Peyer's patch (tissue), 4 donors: ENCODE measurements at regions not wholly inside any gene's neighbourhood (a gene's known extent, or its start where the extent isn't known, plus 50 kb on each side); places are given as distances from the start of the nearest gene placed in this dataset.

Source experiments
- POLR2A ChIP-seq, 2 donors: fragments of 450-650 bp; IDR thresholded peaks; one replicate each; pipeline ENCODE4 v1.5.1; 2017; ENCODE audit warnings: antibody characterized with exemption in 2 of 2, mild to moderate bottlenecking in 2 of 2, moderate library complexity in 2 of 2
- TF ChIP-seq, protein P1 (sequence below), 6 experiments: fragments of 450-650 bp in 4 of 6; fragments of 200-600 bp in 2 of 6; sonication (generic) in 1 of 6; IDR thresholded peaks; one replicate each; pipeline ENCODE4 v1.5.1; 2017 to 2019; ENCODE audit warnings: antibody characterized with exemption in 6 of 6, mild to moderate bottlenecking in 3 of 6, moderate library complexity in 1 of 6

DNA sequence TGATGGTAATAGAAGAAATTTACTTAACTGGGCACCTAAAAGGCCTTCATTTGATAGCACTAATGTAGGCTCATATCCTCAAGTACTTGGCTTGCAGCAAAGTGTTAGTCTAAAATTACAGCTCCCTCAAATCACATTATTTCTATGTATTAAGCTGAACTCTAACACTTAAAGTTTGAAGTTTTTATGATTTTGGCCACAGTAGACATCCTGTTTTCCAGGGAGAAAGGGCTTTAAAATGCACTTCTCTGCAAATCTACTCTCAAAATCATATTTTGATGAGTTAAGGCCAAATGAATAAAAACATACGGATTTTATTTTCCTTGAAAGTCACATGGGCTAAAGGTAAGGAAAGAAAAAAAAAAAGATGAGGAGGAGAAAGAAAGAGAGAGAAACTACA lies 575.5 kb downstream of the PLPP3 start:
- TF ChIP-seq, protein P1, sequence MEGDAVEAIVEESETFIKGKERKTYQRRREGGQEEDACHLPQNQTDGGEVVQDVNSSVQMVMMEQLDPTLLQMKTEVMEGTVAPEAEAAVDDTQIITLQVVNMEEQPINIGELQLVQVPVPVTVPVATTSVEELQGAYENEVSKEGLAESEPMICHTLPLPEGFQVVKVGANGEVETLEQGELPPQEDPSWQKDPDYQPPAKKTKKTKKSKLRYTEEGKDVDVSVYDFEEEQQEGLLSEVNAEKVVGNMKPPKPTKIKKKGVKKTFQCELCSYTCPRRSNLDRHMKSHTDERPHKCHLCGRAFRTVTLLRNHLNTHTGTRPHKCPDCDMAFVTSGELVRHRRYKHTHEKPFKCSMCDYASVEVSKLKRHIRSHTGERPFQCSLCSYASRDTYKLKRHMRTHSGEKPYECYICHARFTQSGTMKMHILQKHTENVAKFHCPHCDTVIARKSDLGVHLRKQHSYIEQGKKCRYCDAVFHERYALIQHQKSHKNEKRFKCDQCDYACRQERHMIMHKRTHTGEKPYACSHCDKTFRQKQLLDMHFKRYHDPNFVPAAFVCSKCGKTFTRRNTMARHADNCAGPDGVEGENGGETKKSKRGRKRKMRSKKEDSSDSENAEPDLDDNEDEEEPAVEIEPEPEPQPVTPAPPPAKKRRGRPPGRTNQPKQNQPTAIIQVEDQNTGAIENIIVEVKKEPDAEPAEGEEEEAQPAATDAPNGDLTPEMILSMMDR (IDR thresholded peaks at IDR 0.05), result no peak
- TF ChIP-seq POLR2A (IDR thresholded peaks at IDR 0.05), result no peak
